Esophagus muscularis mucosa (tissue), 4 donors: ENCODE measurements at regions not wholly inside any gene's neighbourhood (a gene's known extent, or its start where the extent isn't known, plus 50 kb on each side); places are given as distances from the start of the nearest gene placed in this dataset.
A peak's percentile ranks its signal among the peaks of the same experiment; 100 is the strongest.
"Not testable (repeated sequence)": the region's sequence is repeated elsewhere in the genome, so short reads cannot be mapped to it uniquely, and the experiment has no call there.

Experiments
- DNase-seq: peaks from one replicate; pipeline ENCODE4 v3.0.0-alpha.2; 2017; ENCODE audit errors: extremely low spot score
- H3K27ac ChIP-seq, 4 donors: fragments of 200-600 bp; sonication (generic); replicated peaks in 1 of 4; 1 replicate in 3 of 4; 2 replicates in 1 of 4; pipeline ENCODE4 v1.5.1; 2016 to 2019; ENCODE audit warnings: mild to moderate bottlenecking in 1 of 4
- H3K27me3 ChIP-seq, 4 donors: fragments of 200-600 bp; sonication (generic); one replicate each; pipeline versions ENCODE4 v1.5.1 to v1.6.0; 2016 to 2019
- H3K36me3 ChIP-seq, 4 donors: fragments of 200-600 bp; sonication (generic); one replicate each; pipeline ENCODE4 v1.5.1; 2016 to 2019
- H3K4me1 ChIP-seq, 4 donors: fragments of 200-600 bp; sonication (generic); one replicate each; pipeline ENCODE4 v1.5.1; 2016 to 2019
- H3K4me3 ChIP-seq, 4 donors: fragments of 200-600 bp; sonication (generic); 1 replicate in 2 of 4; 2 replicates in 2 of 4; pipeline ENCODE4 v1.5.1; 2016 to 2019; ENCODE audit warnings: mild to moderate bottlenecking in 4 of 4, moderate library complexity in 1 of 4
- H3K9me3 ChIP-seq, 4 donors: fragments of 200-600 bp; sonication (generic); 1 replicate in 3 of 4; 2 replicates in 1 of 4; pipeline ENCODE4 v1.5.1; 2016 to 2019
- CTCF ChIP-seq, 3 experiments: fragments of 200-600 bp in 2 of 3; fragments of 450-650 bp in 1 of 3; sonication (generic) in 2 of 3; IDR thresholded peaks; one replicate each; pipeline ENCODE4 v1.5.1; 2017 to 2019; ENCODE audit warnings: antibody characterized with exemption in 3 of 3, mild to moderate bottlenecking in 2 of 3, moderate library complexity in 1 of 3
- EP300 ChIP-seq: sonication (generic); formaldehyde crosslinking; IDR thresholded peaks from one replicate; pipeline ENCODE4 v1.6.1; 2017; ENCODE audit warnings: antibody characterized with exemption
- POLR2A ChIP-seq: fragments of 450-650 bp; IDR thresholded peaks from one replicate; pipeline ENCODE4 v1.6.1; 2017; ENCODE audit warnings: antibody characterized with exemption, moderate library complexity, mild to moderate bottlenecking, low read depth
- POLR2AphosphoS5 ChIP-seq, 2 donors: sonication (generic); formaldehyde crosslinking; IDR thresholded peaks; one replicate each; pipeline ENCODE4 v1.6.1; 2017; ENCODE audit warnings: antibody characterized with exemption in 2 of 2
- WGBS: methylation state at CpG from one replicate; pipeline ENCODE4 v1.1.5; 2018; 5-methylcytosine and 5-hydroxymethylcytosine counted together
- intact Hi-C: fragments of 100-400 bp; cut with DNase I; formaldehyde crosslinking; loops from one replicate; pipeline ENCODE4 v1.15.1; 2023

- Histone ChIP-seq H3K4me3 (no peak overlapping the region), H3K4me1 (no peaks in the 10 kb centered on the region), H3K36me3 (no peaks in the 10 kb centered on the region), H3K27ac (no peak overlapping the region), H3K9me3 (no peaks in the 10 kb centered on the region), H3K27me3 (no peaks in the 10 kb centered on the region)
- no peak for DNase-seq
- intact Hi-C loops: no loop called here
- TF ChIP-seq CTCF (IDR thresholded peaks at IDR 0.05) (no peak), EP300 (no peak), POLR2A (no peak), POLR2AphosphoS5 (IDR thresholded peaks at IDR 0.05) (no peak)
- 81% methylated on average over 2 of the region's 2 CpGs for WGBS
Measured at GRCh38 chr1:121448851-121449250, 264.1 kb downstream of the SRGAP2C start.

GRCh38 chr1:121452484-121452883, 267.7 kb downstream of the SRGAP2C start:
- WGBS: 100% methylated on average over 1 of the region's 1 CpG
- Histone ChIP-seq H3K36me3 (no peaks in the 10 kb centered on the region), H3K27ac (no peak overlapping the region), H3K27me3 (no peaks in the 10 kb centered on the region), H3K4me1 (no peaks in the 10 kb centered on the region), H3K4me3 (no peak overlapping the region), H3K9me3 (no peaks in the 10 kb centered on the region)
- TF ChIP-seq CTCF (IDR thresholded peaks at IDR 0.05) (no peak), POLR2A (no peak), POLR2AphosphoS5 (IDR thresholded peaks at IDR 0.05) (no peak), EP300 (no peak)
- intact Hi-C loops: no loop called here
- no peak for DNase-seq

GRCh38 chr1:121458291-121459048, 273.7 kb downstream of the SRGAP2C start:
- TF ChIP-seq CTCF (IDR thresholded peaks at IDR 0.05) (no peak), POLR2A (no peak), EP300 (no peak), POLR2AphosphoS5 (IDR thresholded peaks at IDR 0.05) (no peak)
- H3K27ac ChIP-seq: no peak overlapping the region
- no peaks in the 10 kb centered on the region for H3K27me3 ChIP-seq
- DNase-seq: no peak
- H3K4me3 ChIP-seq: peak overlapping the region in 1 of 4 donors; percentile 13
- no peaks in the 10 kb centered on the region for H3K4me1 ChIP-seq
- 41% methylated on average over 2 of the region's 2 CpGs for WGBS
- intact Hi-C loops: no loop called here
- H3K36me3 ChIP-seq: no peaks in the 10 kb centered on the region
- no peaks in the 10 kb centered on the region for H3K9me3 ChIP-seq

GRCh38 chr1:121459235-121459634, 274.5 kb downstream of the SRGAP2C start:
- intact Hi-C loops: no loop called here
- no peaks in the 10 kb centered on the region for H3K27me3 ChIP-seq
- no peaks in the 10 kb centered on the region for H3K36me3 ChIP-seq
- no peak overlapping the region for H3K27ac ChIP-seq
- H3K4me1 ChIP-seq: no peaks in the 10 kb centered on the region
- H3K4me3 ChIP-seq: no peak overlapping the region
- no peak for DNase-seq
- no peaks in the 10 kb centered on the region for H3K9me3 ChIP-seq
- WGBS: 81% methylated on average over 2 of the region's 2 CpGs
- TF ChIP-seq EP300 (no peak), POLR2A (no peak), CTCF (IDR thresholded peaks at IDR 0.05) (no peak)

- intact Hi-C loops, DNase-seq, H3K9me3 ChIP-seq, H3K4me1 ChIP-seq, H3K27me3 ChIP-seq, H3K36me3 ChIP-seq, H3K27ac ChIP-seq, H3K4me3 ChIP-seq: not testable (repeated sequence)
- 53% methylated on average over 1 of the region's 1 CpG for WGBS
Measured at GRCh38 chr1:121469395-121469794, 284.6 kb downstream of the SRGAP2C start.

- H3K27me3 ChIP-seq, intact Hi-C loops, H3K4me3 ChIP-seq, H3K27ac ChIP-seq, H3K36me3 ChIP-seq, H3K9me3 ChIP-seq, H3K4me1 ChIP-seq, DNase-seq: not testable (repeated sequence)
- WGBS: 75% methylated on average over 2 of the region's 2 CpGs
Measured at GRCh38 chr1:121470401-121470800, 285.6 kb downstream of the SRGAP2C start.
